ENCODE measurements at regions not wholly inside any gene's neighbourhood (a gene's known extent, or its start where the extent isn't known, plus 50 kb on each side); places are given as distances from the start of the nearest gene placed in this dataset.
A peak's percentile ranks its signal among the peaks of the same experiment; 100 is the strongest.

GRCh38 chr22:22786301-22787115 is 101.1 kb upstream of the IGLL5 start:
- Histone ChIP-seq H3K36me3 (no peaks in the 10 kb centered on the region), H3K27ac (no peak overlapping the region), H3K4me3 (ENCODE audit: low read depth, low read length) (no peak overlapping the region), H3K27me3 (ENCODE audit: insufficient read depth, low read depth, severe bottlenecking) (no peaks in the 10 kb centered on the region), H3K9me3 (ENCODE audit: severe bottlenecking) (no peaks in the 10 kb centered on the region)
- no peak for DNase-seq
- no peak for TF ChIP-seq CTCF (IDR thresholded peaks at IDR 0.05; ENCODE audit: low read depth, low read length)

- Histone ChIP-seq H3K27me3 (ENCODE audit: insufficient read depth, low read depth, severe bottlenecking) (no peaks in the 10 kb centered on the region), H3K4me3 (ENCODE audit: low read depth, low read length) (no peak overlapping the region), H3K36me3 (no peaks in the 10 kb centered on the region), H3K27ac (no peak overlapping the region), H3K9me3 (ENCODE audit: severe bottlenecking) (no peaks in the 10 kb centered on the region)
- TF ChIP-seq CTCF (IDR thresholded peaks at IDR 0.05; ENCODE audit: low read depth, low read length): no peak
- no peak for DNase-seq
These were observed 100.5 kb upstream of the IGLL5 start for GRCh38 chr22:22787151-22787550.

GRCh38 chr22:22787786-22788459 is 99.7 kb upstream of the IGLL5 start:
- no peaks in the 10 kb centered on the region for H3K27me3 ChIP-seq (ENCODE audit: insufficient read depth, low read depth, severe bottlenecking)
- DNase-seq: peak; percentile 77
- no peaks in the 10 kb centered on the region for H3K9me3 ChIP-seq (ENCODE audit: severe bottlenecking)
- H3K4me3 ChIP-seq (ENCODE audit: low read depth, low read length): no peak overlapping the region
- no peak overlapping the region for H3K27ac ChIP-seq
- TF ChIP-seq CTCF (IDR thresholded peaks at IDR 0.05; ENCODE audit: low read depth, low read length): peak; percentile 96
- H3K36me3 ChIP-seq: no peaks in the 10 kb centered on the region

DNA sequence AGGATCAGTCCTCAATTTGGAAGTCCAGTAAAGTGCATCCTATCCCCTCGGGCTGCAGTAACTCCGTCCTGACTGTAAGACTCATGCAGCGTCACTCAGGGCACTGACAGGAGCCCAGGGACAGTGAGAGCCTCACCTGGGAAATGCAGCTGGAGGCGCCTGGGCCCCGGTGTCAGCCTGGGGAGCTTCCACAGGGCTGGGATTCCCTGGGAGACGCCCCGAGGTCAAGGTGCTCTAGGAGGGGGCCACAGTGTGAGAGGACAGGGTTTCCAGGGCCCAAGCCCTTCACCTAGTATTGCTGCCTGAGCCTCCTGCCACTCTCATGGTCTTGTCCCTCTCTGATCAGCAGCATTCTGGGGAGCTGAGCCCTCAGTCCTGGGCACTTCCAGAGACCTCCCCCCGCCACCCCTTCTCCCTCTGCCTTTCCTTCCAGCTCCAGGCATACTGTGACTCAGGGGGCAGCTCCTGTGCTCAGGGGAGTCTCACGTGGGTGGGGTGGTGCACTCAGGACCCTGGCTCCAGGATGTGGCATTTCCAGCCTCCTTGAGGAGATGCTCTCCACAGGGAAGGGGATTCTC is 99.1 kb upstream of the IGLL5 start:
- no peak for TF ChIP-seq CTCF (IDR thresholded peaks at IDR 0.05; ENCODE audit: low read depth, low read length)
- Histone ChIP-seq H3K36me3 (no peaks in the 10 kb centered on the region), H3K4me3 (ENCODE audit: low read depth, low read length) (no peak overlapping the region), H3K9me3 (ENCODE audit: severe bottlenecking) (no peaks in the 10 kb centered on the region), H3K27ac (no peak overlapping the region), H3K27me3 (ENCODE audit: insufficient read depth, low read depth, severe bottlenecking) (no peaks in the 10 kb centered on the region)
- no peak for DNase-seq

GRCh38 chr22:22789233-22789921 is 98.2 kb upstream of the IGLL5 start:
- no peak for DNase-seq
- no peak overlapping the region for H3K27ac ChIP-seq
- no peaks in the 10 kb centered on the region for H3K27me3 ChIP-seq (ENCODE audit: insufficient read depth, low read depth, severe bottlenecking)
- no peaks in the 10 kb centered on the region for H3K9me3 ChIP-seq (ENCODE audit: severe bottlenecking)
- TF ChIP-seq CTCF (IDR thresholded peaks at IDR 0.05; ENCODE audit: low read depth, low read length): no peak
- H3K4me3 ChIP-seq (ENCODE audit: low read depth, low read length): no peak overlapping the region
- H3K36me3 ChIP-seq: no peaks in the 10 kb centered on the region
